Prostate gland (tissue), 2 donors: ENCODE measurements at regions not wholly inside any gene's neighbourhood (a gene's known extent, or its start where the extent isn't known, plus 50 kb on each side); places are given as distances from the start of the nearest gene placed in this dataset.

Experiments used
- DNase-seq: peaks from one replicate; pipeline ENCODE4 v3.0.0-alpha.2; 2019; ENCODE audit warnings: low spot score
- H3K27ac ChIP-seq, 2 donors: fragments of 200-600 bp; sonication (generic); 2 replicates each; pipeline ENCODE4 v1.5.1; 2017 to 2019
- H3K27me3 ChIP-seq: fragments of 200-600 bp; sonication (generic); replicated peaks from 2 replicates; pipeline ENCODE4 v1.5.1; 2019; ENCODE audit not compliant: insufficient read depth
- H3K36me3 ChIP-seq, 2 donors: fragments of 200-600 bp; sonication (generic); 1 replicate in 1 of 2; 2 replicates in 1 of 2; pipeline versions ENCODE4 v1.5.1 to v1.8.1; 2017 to 2019
- H3K4me1 ChIP-seq: fragments of 200-600 bp; sonication (generic); replicated peaks from 2 replicates; pipeline ENCODE4 v1.5.1; 2019
- H3K4me3 ChIP-seq, 2 donors: fragments of 200-600 bp; sonication (generic); 2 replicates each; pipeline ENCODE4 v1.5.1; 2017 to 2019
- H3K9me3 ChIP-seq: fragments of 200-600 bp; sonication (generic); 2 replicates; pipeline ENCODE4 v1.5.1; 2017
- CTCF ChIP-seq, 4 experiments: fragments of 200-600 bp in 2 of 4; fragments of 450-650 bp in 2 of 4; sonication (generic) in 2 of 4; IDR thresholded peaks; 1 replicate in 3 of 4; 2 replicates in 1 of 4; pipeline ENCODE4 v1.5.1; 2016 to 2019; ENCODE audit warnings: antibody characterized with exemption in 4 of 4, mild to moderate bottlenecking in 2 of 4, moderate library complexity in 2 of 4
- POLR2A ChIP-seq: fragments of 450-650 bp; IDR thresholded peaks from one replicate; pipeline ENCODE4 v1.6.1; 2016; ENCODE audit warnings: antibody characterized with exemption, mild to moderate bottlenecking
- POLR2AphosphoS5 ChIP-seq: sonication (generic); formaldehyde crosslinking; IDR thresholded peaks from one replicate; pipeline ENCODE4 v1.6.1; 2017; ENCODE audit warnings: antibody characterized with exemption
- WGBS: methylation state at CpG from one replicate; pipeline ENCODE4 v1.1.5; 2018; 5-methylcytosine and 5-hydroxymethylcytosine counted together
- intact Hi-C: fragments of 100-400 bp; cut with DNase I; formaldehyde crosslinking; loops from one replicate; pipeline ENCODE4 v1.14.2; 2022

GRCh38 chr1:187442603-187443002 lies 613.9 kb downstream of the PLA2G4A start:
- 74% methylated on average over 3 of the region's 3 CpGs for WGBS
- no peaks in the 10 kb centered on the region for H3K4me1 ChIP-seq
- no peak for DNase-seq
- TF ChIP-seq POLR2A (no peak), CTCF (IDR thresholded peaks at IDR 0.05) (no peak), POLR2AphosphoS5 (no peak)
- no peak overlapping the region for H3K4me3 ChIP-seq
- H3K27me3 ChIP-seq = no peaks in the 10 kb centered on the region
- H3K27ac ChIP-seq = no peak overlapping the region
- no peaks in the 10 kb centered on the region for H3K36me3 ChIP-seq
- no peaks in the 10 kb centered on the region for H3K9me3 ChIP-seq
- intact Hi-C loops = no loop called here

GRCh38 chr1:187443939-187444338 lies 615.2 kb downstream of the PLA2G4A start:
- DNase-seq = no peak
- no peaks in the 10 kb centered on the region for H3K4me1 ChIP-seq
- no peaks in the 10 kb centered on the region for H3K36me3 ChIP-seq
- H3K27ac ChIP-seq = no peak overlapping the region
- intact Hi-C loops = no loop called here
- TF ChIP-seq POLR2A (no peak), CTCF (IDR thresholded peaks at IDR 0.05) (no peak), POLR2AphosphoS5 (no peak)
- H3K27me3 ChIP-seq = no peaks in the 10 kb centered on the region
- no peaks in the 10 kb centered on the region for H3K9me3 ChIP-seq
- H3K4me3 ChIP-seq = no peak overlapping the region
- WGBS = 65% methylated on average over 3 of the region's 3 CpGs

GRCh38 chr1:187445066-187445465 lies 616.3 kb downstream of the PLA2G4A start:
- intact Hi-C loops = no loop called here
- no peak for DNase-seq
- no peaks in the 10 kb centered on the region for H3K9me3 ChIP-seq
- WGBS = 91% methylated on average over 2 of the region's 2 CpGs
- H3K27me3 ChIP-seq = no peaks in the 10 kb centered on the region
- no peak overlapping the region for H3K4me3 ChIP-seq
- H3K27ac ChIP-seq = no peak overlapping the region
- no peaks in the 10 kb centered on the region for H3K36me3 ChIP-seq
- no peaks in the 10 kb centered on the region for H3K4me1 ChIP-seq
- TF ChIP-seq POLR2A (no peak), CTCF (IDR thresholded peaks at IDR 0.05) (no peak), POLR2AphosphoS5 (no peak)

GRCh38 chr1:187451238-187451637 lies 622.5 kb downstream of the PLA2G4A start:
- 94% methylated on average over 5 of the region's 5 CpGs for WGBS
- Histone ChIP-seq H3K9me3 (no peaks in the 10 kb centered on the region), H3K27me3 (no peaks in the 10 kb centered on the region), H3K4me1 (no peaks in the 10 kb centered on the region), H3K27ac (no peak overlapping the region), H3K4me3 (no peak overlapping the region), H3K36me3 (no peaks in the 10 kb centered on the region)
- intact Hi-C loops = no loop called here
- TF ChIP-seq POLR2A (no peak), CTCF (IDR thresholded peaks at IDR 0.05) (no peak)
- no peak for DNase-seq

GRCh38 chr1:187454010-187454409 lies 625.3 kb downstream of the PLA2G4A start:
- intact Hi-C loops = no loop called here
- Histone ChIP-seq H3K9me3 (no peaks in the 10 kb centered on the region), H3K27ac (no peak overlapping the region), H3K4me3 (no peak overlapping the region), H3K4me1 (no peaks in the 10 kb centered on the region), H3K36me3 (no peaks in the 10 kb centered on the region), H3K27me3 (no peaks in the 10 kb centered on the region)
- TF ChIP-seq CTCF (IDR thresholded peaks at IDR 0.05) = no peak
- TF ChIP-seq POLR2A = no peak
- TF ChIP-seq POLR2AphosphoS5 = no peak
- 89% methylated on average over 3 of the region's 3 CpGs for WGBS
- DNase-seq = no peak
